Caco-2 (cell line): ENCODE measurements at regions not wholly inside any gene's neighbourhood (a gene's known extent, or its start where the extent isn't known, plus 50 kb on each side); places are given as distances from the start of the nearest gene placed in this dataset.
"Not testable (repeated sequence)": the region's sequence is repeated elsewhere in the genome, so short reads cannot be mapped to it uniquely, and the experiment has no call there.

Experiments
- BruUV-seq: library from RNA; stranded (reverse); fragments of 400-500 nt; replicated peaks from 2 replicates; lab custom pipeline; 2021; lab: Mats Ljungman, UMichigan
- CTCF ChIA-PET: fragments of 300-600 bp; sonication (Branson Sonifier 250); formaldehyde crosslinking; loops from one replicate; lab custom pipeline; 2022; ENCODE audit warnings: antibody characterized with exemption; lab: Charles Lee
- POLR2A ChIA-PET: fragments of 300-600 bp; sonication (Branson Sonifier 250); formaldehyde crosslinking; loops from one replicate; lab custom pipeline; 2022; ENCODE audit warnings: antibody characterized with exemption; lab: Charles Lee
- DNase-seq, 2 experiments: peaks; one replicate each; pipeline versions ENCODE4 v3.0.0 to v3.0.0-alpha.2; 2020 to 2022
- H3K27me3 ChIP-seq: replicated peaks from 2 replicates; pipeline ENCODE4 v1.6.0; 2011; ENCODE audit warnings: low read length; ENCODE audit not compliant: control insufficient read depth, insufficient read depth
- H3K36me3 ChIP-seq: 2 replicates; pipeline ENCODE4 v1.5.1; 2011; ENCODE audit warnings: low read length; ENCODE audit not compliant: control insufficient read depth, insufficient read depth
- H3K4me1 ChIP-seq: fragments of 250-450 bp; sonication (Bioruptor Pico); 2 replicates; pipeline ENCODE4 v1.5.1; 2020; ENCODE audit warnings: mild to moderate bottlenecking
- H3K4me3 ChIP-seq: 2 replicates; pipeline ENCODE4 v1.5.1; 2011; ENCODE audit warnings: low read depth, mild to moderate bottlenecking, control low read depth, low read length
- H3K9me3 ChIP-seq: fragments of 250-450 bp; sonication (Bioruptor Pico); 2 replicates; pipeline ENCODE4 v1.5.1; 2020; ENCODE audit warnings: mild to moderate bottlenecking, moderate library complexity
- H3K27ac Mint-ChIP-seq: one replicate; pipeline ENCODE4 v1.8.0; 2022; ENCODE audit warnings: mixed read lengths; ENCODE audit not compliant: unreplicated experiment
- H3K27me3 Mint-ChIP-seq: one replicate; pipeline ENCODE4 v1.8.0; 2022; ENCODE audit warnings: mixed read lengths; ENCODE audit not compliant: insufficient read depth, unreplicated experiment
- H3K36me3 Mint-ChIP-seq: one replicate; pipeline ENCODE4 v1.8.0; 2022; ENCODE audit warnings: mild to moderate bottlenecking, mixed read lengths; ENCODE audit not compliant: insufficient read depth, unreplicated experiment
- H3K4me1 Mint-ChIP-seq: one replicate; pipeline ENCODE4 v1.8.0; 2022; ENCODE audit warnings: low read depth, mixed read lengths; ENCODE audit not compliant: unreplicated experiment
- H3K4me3 Mint-ChIP-seq: one replicate; pipeline ENCODE4 v1.8.0; 2022; ENCODE audit warnings: mild to moderate bottlenecking, moderate library complexity, mixed read lengths; ENCODE audit not compliant: unreplicated experiment
- H3K9me3 Mint-ChIP-seq: one replicate; pipeline ENCODE4 v1.8.0; 2022; ENCODE audit warnings: mixed read lengths; ENCODE audit not compliant: unreplicated experiment
- intact Hi-C: fragments of 100-400 bp; cut with micrococcal nuclease; formaldehyde crosslinking; loops from one replicate; pipeline ENCODE4 v1.10.0; 2022; ENCODE audit not compliant: unreplicated experiment
- TF ChIP-seq, protein P1 (sequence below), 2 experiments: fragments of 200-600 bp in 1 of 2; IDR thresholded peaks; 1 replicate in 1 of 2; 2 replicates in 1 of 2; pipeline versions ENCODE4 v1.5.1 to v1.8.0; 2011 to 2022; ENCODE audit warnings: antibody characterized with exemption in 1 of 2, control low read depth in 1 of 2, inconsistent platforms in 1 of 2, low read depth in 1 of 2, low read length in 1 of 2, mild to moderate bottlenecking in 1 of 2, moderate library complexity in 1 of 2; ENCODE audit not compliant: insufficient read depth in 1 of 2, severe bottlenecking in 1 of 2, unreplicated experiment in 1 of 2

DNA sequence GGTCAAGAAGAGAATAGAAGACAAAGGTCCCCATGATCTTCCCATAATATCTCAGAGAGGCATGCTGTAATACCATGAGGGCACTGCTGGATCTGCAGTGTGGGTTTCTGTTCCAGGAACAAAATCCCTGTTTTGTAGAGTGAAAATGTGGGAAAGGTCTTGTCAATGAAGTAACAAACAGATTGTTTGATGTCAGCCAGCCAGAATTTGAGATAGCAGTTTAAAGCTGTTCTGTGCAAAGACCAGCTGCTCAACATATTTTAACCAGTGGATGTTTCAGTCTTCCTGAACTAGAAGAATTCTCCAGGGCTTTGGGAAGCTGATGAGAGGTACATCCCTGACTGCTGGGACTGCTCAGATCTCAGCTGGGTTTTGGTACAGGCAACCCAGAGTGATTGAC, 1012.5 kb downstream of the DNAJB9 start:
- BruUV-seq, result no TSS peak
- Mint-ChIP-seq H3K4me1 (no peaks in the 10 kb centered on the region), H3K9me3 (peaks cover 12% of the 10 kb centered on the region), H3K36me3 (no peaks in the 10 kb centered on the region), H3K27me3 (peaks cover under 1% of the 10 kb centered on the region), H3K4me3 (no peak overlapping the region), H3K27ac (no peak overlapping the region)
- ChIA-PET CTCF (no interaction called here), POLR2A (no interaction called here)
- H3K4me3 ChIP-seq, result no peak overlapping the region
- no peaks in the 10 kb centered on the region for H3K27me3 ChIP-seq
- H3K36me3 ChIP-seq, result no peaks in the 10 kb centered on the region
- H3K9me3 ChIP-seq, result no peaks in the 10 kb centered on the region
- TF ChIP-seq, protein P1, sequence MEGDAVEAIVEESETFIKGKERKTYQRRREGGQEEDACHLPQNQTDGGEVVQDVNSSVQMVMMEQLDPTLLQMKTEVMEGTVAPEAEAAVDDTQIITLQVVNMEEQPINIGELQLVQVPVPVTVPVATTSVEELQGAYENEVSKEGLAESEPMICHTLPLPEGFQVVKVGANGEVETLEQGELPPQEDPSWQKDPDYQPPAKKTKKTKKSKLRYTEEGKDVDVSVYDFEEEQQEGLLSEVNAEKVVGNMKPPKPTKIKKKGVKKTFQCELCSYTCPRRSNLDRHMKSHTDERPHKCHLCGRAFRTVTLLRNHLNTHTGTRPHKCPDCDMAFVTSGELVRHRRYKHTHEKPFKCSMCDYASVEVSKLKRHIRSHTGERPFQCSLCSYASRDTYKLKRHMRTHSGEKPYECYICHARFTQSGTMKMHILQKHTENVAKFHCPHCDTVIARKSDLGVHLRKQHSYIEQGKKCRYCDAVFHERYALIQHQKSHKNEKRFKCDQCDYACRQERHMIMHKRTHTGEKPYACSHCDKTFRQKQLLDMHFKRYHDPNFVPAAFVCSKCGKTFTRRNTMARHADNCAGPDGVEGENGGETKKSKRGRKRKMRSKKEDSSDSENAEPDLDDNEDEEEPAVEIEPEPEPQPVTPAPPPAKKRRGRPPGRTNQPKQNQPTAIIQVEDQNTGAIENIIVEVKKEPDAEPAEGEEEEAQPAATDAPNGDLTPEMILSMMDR (IDR thresholded peaks at IDR 0.05; ENCODE audit: insufficient read depth in 1 of 2, low read depth in 1 of 2, low read length in 1 of 2, severe bottlenecking in 1 of 2, unreplicated experiment in 1 of 2), result no peak
- no peaks in the 10 kb centered on the region for H3K4me1 ChIP-seq
- intact Hi-C loops, result no loop called here
- no peak for DNase-seq

DNA sequence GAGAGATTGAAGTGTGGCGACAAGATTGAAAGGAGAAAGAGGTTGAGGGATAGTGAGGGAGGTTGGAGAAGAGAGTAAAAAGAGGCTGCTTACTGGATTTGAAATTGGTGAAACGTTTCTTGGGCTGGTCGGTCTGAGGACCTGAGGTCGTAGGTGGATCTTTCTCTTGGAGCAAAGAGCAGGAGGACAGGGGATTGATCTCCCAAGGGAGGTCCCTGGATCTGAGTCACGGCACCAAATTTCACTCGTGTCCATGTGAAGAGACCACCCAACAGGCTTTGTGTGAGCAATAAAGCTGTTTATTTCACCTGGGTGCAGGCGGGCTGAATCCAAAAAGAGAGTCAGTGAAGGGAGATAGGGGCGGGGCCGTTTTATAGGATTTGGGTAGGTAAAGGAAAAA, 1027.3 kb downstream of the DNAJB9 start:
- H3K4me3 ChIP-seq, DNase-seq, H3K9me3 ChIP-seq, H3K36me3 ChIP-seq, H3K27ac Mint-ChIP-seq, H3K27me3 Mint-ChIP-seq, H3K4me3 Mint-ChIP-seq, H3K4me1 ChIP-seq, POLR2A ChIA-PET, intact Hi-C loops, CTCF ChIA-PET, H3K36me3 Mint-ChIP-seq, H3K27me3 ChIP-seq, BruUV-seq, H3K9me3 Mint-ChIP-seq, H3K4me1 Mint-ChIP-seq: not testable (repeated sequence)

DNA sequence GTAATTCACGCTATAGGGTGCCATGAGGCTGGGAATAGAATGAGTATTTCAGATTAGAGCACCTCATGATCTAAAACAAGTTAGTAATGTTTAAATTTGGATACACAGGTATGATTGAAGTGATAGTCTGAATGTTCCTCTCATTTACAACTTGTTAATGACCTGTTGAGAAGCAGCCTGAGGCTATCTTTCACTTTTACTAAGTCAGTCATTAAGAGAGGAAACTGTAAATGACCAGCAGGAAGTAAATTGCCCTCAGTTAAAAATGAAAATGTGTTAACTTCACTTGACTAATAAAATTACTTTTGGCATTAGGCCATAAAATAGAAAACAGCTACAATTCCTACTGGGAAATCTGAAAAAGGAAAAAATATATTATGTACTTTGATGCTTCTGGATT, 1042.0 kb downstream of the DNAJB9 start:
- CTCF ChIA-PET, result no interaction called here
- H3K9me3 Mint-ChIP-seq, result no peaks in the 10 kb centered on the region
- Histone ChIP-seq H3K36me3 (no peaks in the 10 kb centered on the region), H3K4me1 (no peaks in the 10 kb centered on the region), H3K9me3 (no peaks in the 10 kb centered on the region), H3K27me3 (no peaks in the 10 kb centered on the region), H3K4me3 (no peak overlapping the region)
- H3K27me3 Mint-ChIP-seq, result peaks cover 2% of the 10 kb centered on the region
- POLR2A ChIA-PET, result no interaction called here
- H3K27ac Mint-ChIP-seq, result no peak overlapping the region
- no peaks in the 10 kb centered on the region for H3K4me1 Mint-ChIP-seq
- H3K36me3 Mint-ChIP-seq, result no peaks in the 10 kb centered on the region
- DNase-seq, result no peak
- BruUV-seq, result no TSS peak
- TF ChIP-seq, protein P1 (IDR thresholded peaks at IDR 0.05; ENCODE audit: insufficient read depth in 1 of 2, low read depth in 1 of 2, low read length in 1 of 2, severe bottlenecking in 1 of 2, unreplicated experiment in 1 of 2), result no peak
- intact Hi-C loops, result no loop called here
- no peak overlapping the region for H3K4me3 Mint-ChIP-seq

DNA sequence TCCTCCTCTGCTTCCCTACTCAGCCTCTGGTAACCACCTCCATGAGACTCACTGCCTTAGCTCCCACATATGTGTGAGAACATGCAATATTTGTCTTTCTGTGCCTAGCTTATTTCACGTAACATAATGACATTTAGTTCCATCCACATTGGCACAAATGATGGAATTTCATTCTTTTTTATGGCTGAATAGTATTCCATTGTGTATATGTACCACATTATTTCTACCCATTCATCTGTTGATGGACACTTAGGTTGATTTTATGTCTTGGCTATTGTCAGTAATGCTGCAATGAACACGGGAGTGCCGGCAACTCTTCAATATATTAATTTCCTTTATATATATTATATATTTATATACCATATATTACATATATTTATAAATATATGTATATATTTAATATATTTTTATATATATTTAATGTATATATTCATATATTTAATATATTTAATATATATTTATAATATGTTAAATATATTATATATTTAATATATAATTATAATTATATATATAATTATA, 1046.9 kb downstream of the DNAJB9 start:
- no peak for DNase-seq
- TF ChIP-seq, protein P1 (IDR thresholded peaks at IDR 0.05; ENCODE audit: insufficient read depth in 1 of 2, low read depth in 1 of 2, low read length in 1 of 2, severe bottlenecking in 1 of 2, unreplicated experiment in 1 of 2), result no peak

More for the DNA sequence above, 1046.9 kb downstream of the DNAJB9 start:
- H3K4me1 ChIP-seq, result no peaks in the 10 kb centered on the region
- H3K4me3 ChIP-seq, result no peak overlapping the region
- CTCF ChIA-PET, result no interaction called here
- no peaks in the 10 kb centered on the region for H3K36me3 ChIP-seq
- BruUV-seq, result no TSS peak
- Mint-ChIP-seq H3K27me3 (no peaks in the 10 kb centered on the region), H3K36me3 (no peaks in the 10 kb centered on the region), H3K4me1 (no peaks in the 10 kb centered on the region), H3K4me3 (no peak overlapping the region), H3K9me3 (no peaks in the 10 kb centered on the region), H3K27ac (no peak overlapping the region)
- no peaks in the 10 kb centered on the region for H3K27me3 ChIP-seq
- POLR2A ChIA-PET, result no interaction called here
- no peaks in the 10 kb centered on the region for H3K9me3 ChIP-seq
- intact Hi-C loops, result no loop called here
